Heart left ventricle (tissue), 13 donors: ENCODE measurements at regions not wholly inside any gene's neighbourhood (a gene's known extent, or its start where the extent isn't known, plus 50 kb on each side); places are given as distances from the start of the nearest gene placed in this dataset.

Source experiments
- CTCF ChIP-seq, 12 donors: fragments of 200-600 bp; sonication (generic) in 4 of 12; IDR thresholded peaks; one replicate each; pipeline versions ENCODE4 v1.5.0 to v1.8.0; 2018 to 2022; ENCODE audit warnings: antibody characterized with exemption in 12 of 12, mild to moderate bottlenecking in 5 of 12
- POLR2A ChIP-seq, 2 donors: fragments of 450-650 bp; IDR thresholded peaks; one replicate each; pipeline ENCODE4 v1.6.1; 2017; ENCODE audit warnings: antibody characterized with exemption in 2 of 2, mild to moderate bottlenecking in 2 of 2, moderate library complexity in 2 of 2
- donor health status: ischemic (EF 13 %, LVEDD 7.1; RV severe dilation, severe dysfunction).
- donor health status: DM: no; HTN: yes; CAD: no.
- donor health status: DM: no; HTN: no; CAD: no.
- donor health status: ischemic (EF 25% LVEDD 6.9; RV normal size, moderate dysfunction).
- donor health status: ischemic (EF 25% LVEDD 5.7; RV mildly dilated, moderate dysfunction).
- donor health status: ischemic (EF 35%, LVEDD 5.7; RV mildly dilated, moderate dysfunction).
- donor health status: nonischemic (EF 11% LVEDD 7.7; RV severe dilation, severe dysfunction).
- donor health status: DM: yes; HTN: yes; CAD: no.
- donor health status: PGD.
- donor health status: ischemic (EF 29% LVEDD 5.4; RV normal size, mild dysfunction).
- donor health status: nonischemic (EF 23%, LVEDD 6.1; RV moderate dilation, normal function).

GRCh38 chr15:98294126-98294525 is 333.6 kb downstream of the ARRDC4 start:
- no peak for TF ChIP-seq CTCF (IDR thresholded peaks at IDR 0.05)
- TF ChIP-seq POLR2A (IDR thresholded peaks at IDR 0.05) = no peak
